Neural cell (in vitro differentiated cells): ENCODE measurements at regions not wholly inside any gene's neighbourhood (a gene's known extent, or its start where the extent isn't known, plus 50 kb on each side); places are given as distances from the start of the nearest gene placed in this dataset.
A peak's percentile ranks its signal among the peaks of the same experiment; 100 is the strongest.

Experiments
- H2AFZ ChIP-seq: fragments of 200-600, 300-800 bp; sonication (generic), shearing (Covaris generic); 2 replicates; pipeline ENCODE4 v1.6.0; 2014; ENCODE audit warnings: low read depth, mild to moderate bottlenecking, antibody characterized with exemption, low read length, moderate library complexity
- H3F3A ChIP-seq: fragments of 200-600 bp; shearing (Covaris generic); 2 replicates; pipeline ENCODE4 v1.6.1; 2016; ENCODE audit warnings: mild to moderate bottlenecking, moderate library complexity, mixed read lengths, antibody characterized with exemption, low read length; ENCODE audit not compliant: insufficient read depth, poor library complexity, severe bottlenecking
- H3K27ac ChIP-seq: fragments of 200-600, 300-800 bp; sonication (generic), shearing (Covaris generic); 2 replicates; pipeline ENCODE4 v1.5.1; 2014; ENCODE audit warnings: mild to moderate bottlenecking, low read length, moderate library complexity
- H3K27me3 ChIP-seq: fragments of 300-800, 200-600 bp; sonication (generic), shearing (Covaris generic); 2 replicates; pipeline ENCODE4 v1.6.0; 2014; ENCODE audit warnings: mild to moderate bottlenecking, low read depth, low read length, moderate library complexity; ENCODE audit not compliant: insufficient read depth
- H3K36me3 ChIP-seq: fragments of 300-800, 200-600 bp; sonication (generic), shearing (Covaris generic); 2 replicates; pipeline ENCODE4 v1.5.1; 2014; ENCODE audit warnings: mild to moderate bottlenecking, antibody characterized with exemption, low read length, moderate library complexity; ENCODE audit not compliant: insufficient read depth
- H3K4me2 ChIP-seq: fragments of 300-800, 200-600 bp; sonication (generic), shearing (Covaris generic); 2 replicates; pipeline ENCODE4 v1.6.0; 2014; ENCODE audit warnings: mild to moderate bottlenecking, low read length
- H3K4me3 ChIP-seq: fragments of 300-800, 200-600 bp; sonication (generic), shearing (Covaris generic); 2 replicates; pipeline ENCODE4 v1.5.1; 2014; ENCODE audit warnings: mild to moderate bottlenecking, low read length, moderate library complexity
- H3K79me2 ChIP-seq: fragments of 200-600 bp; shearing (Covaris generic); replicated peaks from 2 replicates; pipeline ENCODE4 v1.6.0; 2014; ENCODE audit warnings: mild to moderate bottlenecking, low read length, moderate library complexity; ENCODE audit not compliant: insufficient read depth
- H3K9ac ChIP-seq: fragments of 300-800, 200-600 bp; sonication (generic), shearing (Covaris generic); 2 replicates; pipeline ENCODE4 v1.6.1; 2016; ENCODE audit warnings: mild to moderate bottlenecking, low read length, mixed read lengths
- H3K9me2 ChIP-seq: fragments of 200-600 bp; shearing (Covaris generic); 2 replicates; pipeline ENCODE4 v1.6.1; 2016; ENCODE audit warnings: mild to moderate bottlenecking, low read length, mixed read lengths; ENCODE audit not compliant: insufficient read depth
- H3K9me3 ChIP-seq: fragments of 200-600, 300-800 bp; sonication (generic), shearing (Covaris generic); 2 replicates; pipeline ENCODE4 v1.6.1; 2016; ENCODE audit warnings: mild to moderate bottlenecking, mixed run types, low read length, moderate library complexity, mixed read lengths
- H4K20me1 ChIP-seq: fragments of 200-600 bp; shearing (Covaris generic); 2 replicates; pipeline ENCODE4 v1.6.1; 2016; ENCODE audit warnings: mild to moderate bottlenecking, mixed run types; ENCODE audit not compliant: insufficient read depth
- EP300 ChIP-seq: fragments of 450-650 bp; conservative IDR thresholded peaks from 2 replicates; pipeline ENCODE4 v1.6.1; 2014; ENCODE audit warnings: antibody characterized with exemption, mild to moderate bottlenecking, moderate library complexity; ENCODE audit not compliant: poor library complexity, severe bottlenecking
- EZH2 ChIP-seq: fragments of 200-600, 300-800 bp; shearing (Covaris generic), sonication (generic); IDR thresholded peaks from 2 replicates; pipeline ENCODE4 v1.6.1; 2014; ENCODE audit warnings: antibody characterized with exemption, low read length, borderline replicate concordance, mild to moderate bottlenecking; ENCODE audit not compliant: insufficient read depth, poor library complexity, severe bottlenecking
- MXI1 ChIP-seq: fragments of 450-650 bp; conservative IDR thresholded peaks from 2 replicates; pipeline ENCODE4 v1.6.1; 2014; ENCODE audit warnings: antibody characterized with exemption, mild to moderate bottlenecking; ENCODE audit not compliant: poor library complexity, severe bottlenecking
- POLR2AphosphoS5 ChIP-seq: IDR thresholded peaks from 2 replicates; pipeline ENCODE4 v1.6.1; 2012
- RAD21 ChIP-seq: fragments of 450-650 bp; conservative IDR thresholded peaks from 2 replicates; pipeline ENCODE4 v1.6.1; 2014; ENCODE audit warnings: antibody characterized with exemption, mild to moderate bottlenecking, moderate library complexity
- SMC3 ChIP-seq: fragments of 450-650 bp; conservative IDR thresholded peaks from 2 replicates; pipeline ENCODE4 v1.6.1; 2014; ENCODE audit warnings: antibody characterized with exemption, mild to moderate bottlenecking, moderate library complexity; ENCODE audit not compliant: poor library complexity
- TAF1 ChIP-seq: IDR thresholded peaks from 2 replicates; pipeline ENCODE4 v1.6.1; 2012; ENCODE audit warnings: low read depth
- TF ChIP-seq, protein P1 (sequence below): IDR thresholded peaks from 2 replicates; pipeline ENCODE4 v1.6.1; 2012; ENCODE audit warnings: borderline replicate concordance
- TF ChIP-seq, protein P2 (sequence below): fragments of 450-650 bp; IDR thresholded peaks from 2 replicates; pipeline ENCODE4 v1.5.1; 2014; ENCODE audit warnings: antibody characterized with exemption, mild to moderate bottlenecking, moderate library complexity; ENCODE audit not compliant: poor library complexity, severe bottlenecking

DNA sequence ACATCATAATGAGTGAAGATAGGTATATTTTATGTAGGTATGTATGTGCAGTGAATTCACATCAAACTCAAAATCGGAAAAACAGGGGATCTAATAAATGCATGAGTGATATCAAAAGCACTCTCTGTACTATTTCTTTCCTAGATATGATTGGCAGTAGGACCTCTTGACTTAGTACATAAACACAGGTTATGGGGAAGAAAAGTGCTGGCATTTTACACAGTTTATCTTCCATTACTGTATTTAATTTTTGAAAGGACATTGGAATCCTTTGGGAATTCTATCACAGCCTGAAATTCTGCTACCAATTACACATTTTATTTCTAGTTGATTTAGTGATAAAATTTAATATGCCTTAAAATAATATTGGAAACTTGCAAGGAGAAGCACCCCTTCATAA lies 470.5 kb upstream of the ONECUT1 start:
- no peaks in the 10 kb centered on the region for H3F3A ChIP-seq
- H3K27ac ChIP-seq, result no peak overlapping the region
- no peaks in the 10 kb centered on the region for H3K27me3 ChIP-seq
- no peak overlapping the region for H3K4me2 ChIP-seq
- no peak overlapping the region for H3K4me3 ChIP-seq
- H3K9ac ChIP-seq, result no peak overlapping the region
- TF ChIP-seq RAD21 (no peak), POLR2AphosphoS5 (peak; percentile 64), EZH2 (no peak)
- TF ChIP-seq, protein P1, sequence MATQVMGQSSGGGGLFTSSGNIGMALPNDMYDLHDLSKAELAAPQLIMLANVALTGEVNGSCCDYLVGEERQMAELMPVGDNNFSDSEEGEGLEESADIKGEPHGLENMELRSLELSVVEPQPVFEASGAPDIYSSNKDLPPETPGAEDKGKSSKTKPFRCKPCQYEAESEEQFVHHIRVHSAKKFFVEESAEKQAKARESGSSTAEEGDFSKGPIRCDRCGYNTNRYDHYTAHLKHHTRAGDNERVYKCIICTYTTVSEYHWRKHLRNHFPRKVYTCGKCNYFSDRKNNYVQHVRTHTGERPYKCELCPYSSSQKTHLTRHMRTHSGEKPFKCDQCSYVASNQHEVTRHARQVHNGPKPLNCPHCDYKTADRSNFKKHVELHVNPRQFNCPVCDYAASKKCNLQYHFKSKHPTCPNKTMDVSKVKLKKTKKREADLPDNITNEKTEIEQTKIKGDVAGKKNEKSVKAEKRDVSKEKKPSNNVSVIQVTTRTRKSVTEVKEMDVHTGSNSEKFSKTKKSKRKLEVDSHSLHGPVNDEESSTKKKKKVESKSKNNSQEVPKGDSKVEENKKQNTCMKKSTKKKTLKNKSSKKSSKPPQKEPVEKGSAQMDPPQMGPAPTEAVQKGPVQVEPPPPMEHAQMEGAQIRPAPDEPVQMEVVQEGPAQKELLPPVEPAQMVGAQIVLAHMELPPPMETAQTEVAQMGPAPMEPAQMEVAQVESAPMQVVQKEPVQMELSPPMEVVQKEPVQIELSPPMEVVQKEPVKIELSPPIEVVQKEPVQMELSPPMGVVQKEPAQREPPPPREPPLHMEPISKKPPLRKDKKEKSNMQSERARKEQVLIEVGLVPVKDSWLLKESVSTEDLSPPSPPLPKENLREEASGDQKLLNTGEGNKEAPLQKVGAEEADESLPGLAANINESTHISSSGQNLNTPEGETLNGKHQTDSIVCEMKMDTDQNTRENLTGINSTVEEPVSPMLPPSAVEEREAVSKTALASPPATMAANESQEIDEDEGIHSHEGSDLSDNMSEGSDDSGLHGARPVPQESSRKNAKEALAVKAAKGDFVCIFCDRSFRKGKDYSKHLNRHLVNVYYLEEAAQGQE, result peak; percentile 84
- H3K9me2 ChIP-seq, result no peaks in the 10 kb centered on the region
- H2AFZ ChIP-seq, result no peak overlapping the region
- no peaks in the 10 kb centered on the region for H3K36me3 ChIP-seq
- no peaks in the 10 kb centered on the region for H4K20me1 ChIP-seq
- H3K9me3 ChIP-seq, result no peaks in the 10 kb centered on the region
- H3K79me2 ChIP-seq, result no peaks in the 10 kb centered on the region

DNA sequence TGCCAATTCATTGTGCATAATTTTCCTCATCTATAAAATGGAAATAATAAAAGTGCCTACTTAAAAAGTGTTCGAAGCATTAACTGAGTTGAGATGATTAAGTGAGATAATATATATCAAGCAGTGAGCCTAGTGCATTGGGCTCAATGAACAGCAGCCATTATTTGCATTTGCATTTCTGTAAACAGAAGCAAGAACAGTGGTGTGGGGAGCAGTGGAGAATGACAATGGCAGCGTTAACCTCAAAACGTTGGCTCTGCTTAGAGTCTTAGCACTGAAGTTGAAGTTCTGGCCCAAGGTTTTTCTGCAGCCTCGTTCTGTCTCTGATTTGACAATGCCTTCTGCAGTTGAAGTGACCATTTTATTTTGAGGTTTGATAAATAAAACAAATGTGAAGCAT lies 466.3 kb upstream of the ONECUT1 start:
- TF ChIP-seq POLR2AphosphoS5 (no peak), MXI1 (no peak), EZH2 (no peak), EP300 (no peak), RAD21 (no peak), TAF1 (no peak), SMC3 (no peak)
- TF ChIP-seq, protein P2, sequence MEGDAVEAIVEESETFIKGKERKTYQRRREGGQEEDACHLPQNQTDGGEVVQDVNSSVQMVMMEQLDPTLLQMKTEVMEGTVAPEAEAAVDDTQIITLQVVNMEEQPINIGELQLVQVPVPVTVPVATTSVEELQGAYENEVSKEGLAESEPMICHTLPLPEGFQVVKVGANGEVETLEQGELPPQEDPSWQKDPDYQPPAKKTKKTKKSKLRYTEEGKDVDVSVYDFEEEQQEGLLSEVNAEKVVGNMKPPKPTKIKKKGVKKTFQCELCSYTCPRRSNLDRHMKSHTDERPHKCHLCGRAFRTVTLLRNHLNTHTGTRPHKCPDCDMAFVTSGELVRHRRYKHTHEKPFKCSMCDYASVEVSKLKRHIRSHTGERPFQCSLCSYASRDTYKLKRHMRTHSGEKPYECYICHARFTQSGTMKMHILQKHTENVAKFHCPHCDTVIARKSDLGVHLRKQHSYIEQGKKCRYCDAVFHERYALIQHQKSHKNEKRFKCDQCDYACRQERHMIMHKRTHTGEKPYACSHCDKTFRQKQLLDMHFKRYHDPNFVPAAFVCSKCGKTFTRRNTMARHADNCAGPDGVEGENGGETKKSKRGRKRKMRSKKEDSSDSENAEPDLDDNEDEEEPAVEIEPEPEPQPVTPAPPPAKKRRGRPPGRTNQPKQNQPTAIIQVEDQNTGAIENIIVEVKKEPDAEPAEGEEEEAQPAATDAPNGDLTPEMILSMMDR, result no peak
- TF ChIP-seq, protein P1, result no peak
- no peaks in the 10 kb centered on the region for H3K36me3 ChIP-seq
- H4K20me1 ChIP-seq, result no peaks in the 10 kb centered on the region
- no peak overlapping the region for H3K27ac ChIP-seq
- no peak overlapping the region for H2AFZ ChIP-seq
- H3K27me3 ChIP-seq, result no peaks in the 10 kb centered on the region
- no peak overlapping the region for H3K4me3 ChIP-seq
- H3K4me2 ChIP-seq, result no peak overlapping the region
- H3K79me2 ChIP-seq, result no peaks in the 10 kb centered on the region
- no peak overlapping the region for H3K9ac ChIP-seq
- H3K9me2 ChIP-seq, result no peaks in the 10 kb centered on the region
- no peaks in the 10 kb centered on the region for H3K9me3 ChIP-seq
- H3F3A ChIP-seq, result no peaks in the 10 kb centered on the region
